T-helper 2 cell treated with Interferon-gamma antibody and Interleukin-4, amounts not matched to agents 100 ng/mL and 5 ng/mL, for 36 hours (primary cell): ENCODE measurements at regions not wholly inside any gene's neighbourhood (a gene's known extent, or its start where the extent isn't known, plus 50 kb on each side); places are given as distances from the start of the nearest gene placed in this dataset.

Experiments used
- intact Hi-C: fragments of 100-400 bp; cut with micrococcal nuclease; formaldehyde crosslinking; loops from one replicate; pipeline ENCODE4 v1.15.1; 2023

GRCh38 chr16:73608911-73609310 is 561.0 kb upstream of the ZFHX3 start:
- intact Hi-C loops: no loop called here

- intact Hi-C loops: no loop called here
Observed at GRCh38 chr16:73605309-73605708, 557.4 kb upstream of the ZFHX3 start.

- intact Hi-C loops: no loop called here
Observed at GRCh38 chr16:73601911-73602310, 554.0 kb upstream of the ZFHX3 start.

GRCh38 chr16:73599870-73600269 is 551.9 kb upstream of the ZFHX3 start:
- intact Hi-C loops: no loop called here

GRCh38 chr16:73599351-73599750 is 551.4 kb upstream of the ZFHX3 start:
- intact Hi-C loops: no loop called here

- intact Hi-C loops: no loop called here
Observed at GRCh38 chr16:73584157-73584556, 536.2 kb upstream of the ZFHX3 start.

GRCh38 chr16:73572135-73572828 is 524.4 kb upstream of the ZFHX3 start:
- intact Hi-C loops: no loop called here

- intact Hi-C loops: no loop called here
Observed at GRCh38 chr16:73569266-73569980, 521.5 kb upstream of the ZFHX3 start.

- intact Hi-C loops: no loop called here
Observed at GRCh38 chr16:73568769-73569168, 520.8 kb upstream of the ZFHX3 start.

- intact Hi-C loops: no loop called here
Observed at GRCh38 chr16:73565925-73566324, 518.0 kb upstream of the ZFHX3 start.

GRCh38 chr16:73565263-73565662 is 517.3 kb upstream of the ZFHX3 start:
- intact Hi-C loops: no loop called here

- intact Hi-C loops: no loop called here
Observed at GRCh38 chr16:73563709-73564108, 515.8 kb upstream of the ZFHX3 start.

GRCh38 chr16:73560497-73560896 is 512.6 kb upstream of the ZFHX3 start:
- intact Hi-C loops: no loop called here

GRCh38 chr16:73558219-73558618 is 510.3 kb upstream of the ZFHX3 start:
- intact Hi-C loops: no loop called here

- intact Hi-C loops: no loop called here
Observed at GRCh38 chr16:73553941-73554660, 506.2 kb upstream of the ZFHX3 start.

- intact Hi-C loops: no loop called here
Observed at GRCh38 chr16:73549984-73550631, 502.2 kb upstream of the ZFHX3 start.

GRCh38 chr16:73547552-73548403 is 499.9 kb upstream of the ZFHX3 start:
- intact Hi-C loops: no loop called here

- intact Hi-C loops: no loop called here
Observed at GRCh38 chr16:73546341-73546845, 498.5 kb upstream of the ZFHX3 start.

GRCh38 chr16:73545755-73546154 is 497.8 kb upstream of the ZFHX3 start:
- intact Hi-C loops: no loop called here

- intact Hi-C loops: no loop called here
Observed at GRCh38 chr16:73545290-73545689, 497.4 kb upstream of the ZFHX3 start.

- intact Hi-C loops: no loop called here
Observed at GRCh38 chr16:73544826-73545225, 496.9 kb upstream of the ZFHX3 start.
